Left forelimb (tissue), 1 donor: ENCODE measurements at regions not wholly inside any gene's neighbourhood (a gene's known extent, or its start where the extent isn't known, plus 50 kb on each side); places are given as distances from the start of the nearest gene placed in this dataset.

ENCODE experiments used
- DNase-seq: peaks from one replicate; pipeline ENCODE4 v3.0.0-alpha.2; 2018; ENCODE audit warnings: low spot score

DNA sequence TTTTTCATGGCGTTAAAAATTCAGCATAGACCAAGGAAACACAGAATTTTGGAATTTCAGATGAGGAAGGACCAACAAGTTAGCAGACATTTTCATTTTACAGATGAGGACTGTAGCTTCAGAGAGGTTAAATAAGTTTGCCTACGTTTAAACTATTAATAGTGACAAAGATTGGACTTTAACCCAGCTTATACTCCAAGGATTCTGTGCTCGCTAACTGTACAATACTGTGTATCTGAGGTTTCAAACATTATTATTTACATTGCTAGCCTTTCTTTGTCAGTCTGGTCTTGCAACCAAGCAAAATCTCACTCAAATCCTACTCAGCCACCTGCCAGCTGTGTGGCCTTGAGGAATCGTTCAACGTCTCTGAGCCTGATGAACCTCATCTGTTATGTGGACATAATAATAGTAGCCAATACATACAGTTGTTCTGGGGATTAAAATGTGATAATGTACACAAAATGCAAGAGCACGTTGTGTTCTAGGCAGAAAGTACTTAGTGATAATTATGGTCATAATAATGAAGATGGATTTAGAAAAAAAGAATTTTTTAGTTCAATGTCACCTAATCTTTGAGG lies 462.4 kb upstream of the TRIB2 start:
- DNase-seq = no peak

DNA sequence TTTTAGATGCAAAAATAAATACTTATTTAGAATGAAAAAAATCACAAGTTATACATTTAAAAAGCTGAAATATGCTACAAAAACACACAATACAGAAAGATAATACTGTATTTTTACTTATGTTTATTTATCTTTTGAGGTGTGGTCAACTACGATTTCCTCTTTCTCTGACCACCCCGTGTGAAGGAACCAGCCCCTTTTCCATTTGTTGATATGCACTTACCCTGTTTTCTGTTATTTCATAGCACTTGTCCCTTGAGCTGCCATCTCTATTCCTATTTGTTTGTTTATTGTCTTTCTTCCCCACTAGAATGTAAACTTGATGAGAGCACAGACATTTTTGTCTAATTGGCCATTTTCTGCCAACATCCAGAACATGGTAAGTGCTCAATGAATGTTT lies 460.5 kb upstream of the TRIB2 start:
- no peak for DNase-seq

DNA sequence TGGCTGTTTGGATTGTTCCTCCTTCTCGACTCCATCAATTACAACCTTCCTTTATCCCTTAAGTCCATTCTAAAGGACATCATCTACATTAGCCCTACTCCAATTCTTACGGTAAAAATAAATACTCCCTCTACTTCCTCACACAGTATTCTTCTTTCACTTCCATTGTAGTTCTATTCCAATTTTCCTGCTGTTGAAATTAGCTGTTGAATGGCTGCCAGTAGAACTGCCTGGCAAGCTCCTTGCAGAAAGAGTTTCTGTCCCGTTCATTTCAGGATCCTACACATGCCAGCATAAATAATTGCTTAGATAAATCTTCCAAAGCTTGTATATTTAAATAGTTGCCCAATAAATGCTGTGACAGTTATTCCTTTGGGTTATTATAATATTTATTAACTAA lies 459.3 kb upstream of the TRIB2 start:
- no peak for DNase-seq

DNA sequence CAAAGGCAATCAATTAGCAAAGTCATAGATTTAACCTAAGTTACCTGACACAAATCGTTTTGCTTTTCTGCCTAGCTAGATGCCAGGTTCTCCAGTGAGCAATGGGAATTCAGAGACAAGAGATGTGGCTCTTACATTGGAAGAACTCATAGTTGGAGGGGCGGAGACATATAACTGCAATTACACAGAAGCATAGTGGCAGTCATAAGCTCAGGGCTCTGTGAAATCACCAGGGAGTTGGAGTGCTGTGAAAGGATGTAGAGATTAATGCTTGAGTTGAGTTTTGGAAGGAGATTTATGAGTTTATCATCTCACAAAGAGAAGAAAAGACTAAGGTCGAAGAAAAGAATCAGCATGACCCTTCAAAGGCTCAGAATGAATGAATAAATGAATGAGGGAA lies 457.2 kb upstream of the TRIB2 start:
- DNase-seq = no peak

DNA sequence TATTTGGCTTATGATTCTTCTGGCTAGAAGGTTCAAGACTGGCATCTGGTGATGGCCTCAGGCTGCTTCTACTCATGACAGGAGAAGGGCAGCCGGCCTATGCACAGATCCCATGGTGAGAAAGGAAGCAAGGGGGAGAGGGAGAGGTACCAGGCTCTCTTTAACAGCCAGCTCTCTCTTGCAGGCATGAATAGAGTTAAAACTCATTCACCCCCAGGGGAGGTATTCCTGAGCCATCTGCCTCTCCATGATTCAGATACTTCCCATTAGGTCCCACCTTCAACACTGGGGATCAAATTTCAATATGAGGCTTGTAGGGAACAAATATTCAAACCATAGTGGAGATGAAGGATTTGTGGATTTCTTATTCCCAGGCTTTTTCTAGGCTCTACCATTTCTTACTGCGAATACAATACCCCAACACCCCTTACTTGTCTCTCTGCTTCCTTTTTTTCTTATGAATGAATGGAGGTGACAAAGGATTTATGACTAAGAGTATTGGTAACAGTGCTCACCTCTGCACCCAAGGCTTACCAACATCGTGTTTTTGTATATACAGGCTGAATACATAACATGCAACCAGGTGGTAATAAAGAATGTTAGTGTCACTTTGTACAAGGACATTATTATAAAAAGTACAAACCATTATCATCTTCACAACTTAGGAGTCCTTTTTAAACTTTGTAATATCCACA lies 454.6 kb upstream of the TRIB2 start:
- no peak for DNase-seq

DNA sequence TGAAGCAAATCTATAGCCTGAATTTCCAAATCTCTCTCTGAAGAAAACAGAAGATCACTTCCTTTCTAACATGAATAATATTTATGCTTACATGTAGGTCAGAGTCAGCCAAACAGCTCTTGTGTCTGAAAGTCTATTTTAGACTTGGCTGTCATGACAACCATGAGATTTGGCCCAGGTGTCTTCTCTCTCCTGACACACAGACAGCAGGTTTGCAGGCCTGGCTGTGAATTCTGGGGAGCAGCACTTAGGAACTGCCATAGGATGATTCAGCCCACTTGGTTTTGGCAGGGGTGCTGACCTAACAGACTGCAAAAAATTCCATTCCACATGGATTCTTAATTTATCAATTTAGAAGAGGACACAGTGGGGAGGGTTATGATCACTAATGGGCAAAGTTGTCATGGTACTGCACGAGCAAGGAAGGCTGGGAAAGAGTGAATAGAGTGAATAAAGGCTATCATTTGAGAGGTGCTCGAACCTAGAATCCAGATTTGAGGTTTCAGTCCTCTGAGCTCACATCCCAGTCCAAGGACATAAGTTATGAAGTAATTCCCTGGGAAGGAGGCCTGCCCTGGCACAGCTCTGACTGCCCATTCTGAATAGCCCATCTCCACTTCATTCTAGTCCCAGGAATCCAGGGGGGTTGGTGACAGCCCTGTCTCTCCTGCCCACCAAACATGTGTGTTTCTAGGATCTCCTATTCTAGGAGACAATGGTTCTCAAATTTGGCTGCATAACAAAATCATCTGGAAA lies 453.9 kb upstream of the TRIB2 start:
- no peak for DNase-seq

DNA sequence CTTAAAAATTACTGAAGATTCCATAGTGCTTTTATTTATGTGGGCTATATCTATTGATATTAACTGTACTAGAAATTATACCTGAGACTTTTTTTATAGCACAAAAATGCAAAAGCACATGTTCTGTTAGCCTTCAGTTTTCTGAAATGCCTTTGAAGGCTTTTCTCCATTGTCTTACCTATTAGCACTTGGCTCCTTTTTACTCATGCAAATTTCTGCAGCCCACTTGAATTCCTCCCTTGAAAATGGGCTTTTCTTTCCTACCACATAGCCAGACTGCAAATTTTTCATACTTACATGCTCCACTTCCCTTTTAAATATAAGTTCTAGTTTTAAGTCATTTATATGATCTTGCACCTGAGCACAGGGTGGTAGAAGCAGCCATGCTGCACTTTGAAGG lies 453.0 kb upstream of the TRIB2 start:
- DNase-seq = no peak

DNA sequence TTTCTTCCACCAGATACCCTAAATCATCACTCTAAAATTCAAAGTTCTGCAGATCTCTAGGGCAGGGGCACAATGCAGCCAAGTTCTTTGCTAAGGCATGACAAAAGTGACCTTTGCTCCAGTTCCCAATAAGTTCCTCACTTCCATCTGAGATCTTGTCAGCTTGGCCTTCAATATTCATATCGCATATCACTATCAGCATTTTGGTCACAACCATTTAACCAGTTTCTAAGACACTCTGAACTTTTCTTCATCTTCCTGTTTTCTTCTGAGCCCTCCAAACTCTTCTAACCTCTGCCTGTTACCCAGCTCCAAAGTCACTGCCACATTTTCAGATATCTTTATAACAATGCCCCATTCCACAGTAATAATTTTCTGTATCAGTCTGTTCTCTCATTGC lies 452.6 kb upstream of the TRIB2 start:
- no peak for DNase-seq

DNA sequence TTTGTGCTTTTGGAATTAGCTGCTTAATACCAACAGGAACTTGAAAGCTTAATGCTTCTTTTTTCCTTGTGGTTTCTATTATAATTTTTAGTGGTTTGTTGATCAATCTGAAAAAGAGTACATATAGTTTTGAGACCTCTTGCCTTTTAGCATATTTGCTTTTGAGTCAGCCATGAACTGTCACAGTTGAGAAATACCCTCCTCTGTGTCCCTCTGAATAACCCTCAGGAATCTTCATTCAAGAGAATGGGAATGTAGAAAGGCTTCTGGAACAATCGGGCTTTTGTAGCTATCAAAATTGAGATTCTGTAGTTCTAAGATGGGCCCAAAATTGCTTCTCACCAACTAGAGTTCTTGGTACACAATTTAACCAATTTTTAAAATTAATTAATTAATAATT lies 451.1 kb upstream of the TRIB2 start:
- DNase-seq = no peak

DNA sequence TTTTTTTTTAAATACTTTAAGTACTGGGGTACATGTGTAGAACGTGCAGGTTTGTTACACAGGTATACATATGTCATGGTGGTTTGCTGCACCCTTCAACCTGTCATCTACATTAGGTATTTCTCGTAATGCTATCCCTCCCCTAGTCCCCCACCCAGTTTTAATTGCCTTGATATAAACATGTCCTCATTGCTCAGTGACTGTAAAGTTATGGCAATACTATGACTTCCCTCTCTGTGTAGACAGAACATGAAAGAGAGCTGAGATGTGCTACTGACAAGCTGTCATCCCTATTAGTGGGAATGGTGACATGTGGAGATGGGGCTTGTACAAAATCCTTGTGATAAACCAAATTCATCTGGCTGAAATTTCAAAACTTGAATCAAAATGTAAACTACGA lies 449.7 kb upstream of the TRIB2 start:
- DNase-seq = no peak

DNA sequence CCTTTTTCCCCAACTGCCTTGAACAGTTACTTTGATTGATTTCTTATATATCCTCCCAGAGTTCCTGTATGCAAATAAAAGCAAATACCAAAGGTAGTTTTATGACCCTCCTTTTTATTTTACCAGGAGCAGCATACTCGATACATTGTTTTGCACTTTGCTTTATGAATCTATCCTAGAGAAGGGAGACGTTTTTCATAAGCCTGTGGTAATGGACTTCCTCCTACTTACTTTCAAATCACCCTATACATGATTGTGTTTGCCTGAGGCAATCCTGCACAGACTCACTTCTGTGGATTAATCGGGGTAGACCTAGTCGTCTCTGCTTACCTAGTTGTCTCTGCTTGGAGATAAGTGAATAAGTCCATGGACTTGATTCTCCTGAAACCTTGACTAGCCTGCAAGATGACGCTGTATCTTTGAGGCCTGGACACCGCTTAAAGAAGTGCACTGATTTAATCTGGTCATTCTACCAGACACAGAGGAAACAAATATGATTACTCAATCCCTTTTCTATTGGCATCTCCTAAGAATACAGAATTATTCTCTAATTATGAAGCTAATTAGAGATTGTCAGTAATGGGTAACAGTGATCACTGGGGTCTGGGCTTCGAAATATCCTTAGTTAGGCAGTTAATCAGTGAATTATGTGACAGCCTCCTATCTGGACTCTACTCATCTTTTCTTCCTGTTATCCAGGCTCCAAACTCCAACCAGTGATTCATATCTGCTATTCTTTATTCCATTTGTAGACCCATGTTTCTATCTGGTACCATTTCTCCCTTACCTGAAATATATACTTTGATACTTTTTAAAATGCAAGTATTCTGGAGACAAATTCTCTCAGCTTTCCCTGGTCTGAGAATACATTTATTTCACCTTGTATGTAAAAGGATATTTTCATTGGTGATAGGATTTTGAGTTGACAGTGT lies 447.4 kb upstream of the TRIB2 start:
- no peak for DNase-seq

DNA sequence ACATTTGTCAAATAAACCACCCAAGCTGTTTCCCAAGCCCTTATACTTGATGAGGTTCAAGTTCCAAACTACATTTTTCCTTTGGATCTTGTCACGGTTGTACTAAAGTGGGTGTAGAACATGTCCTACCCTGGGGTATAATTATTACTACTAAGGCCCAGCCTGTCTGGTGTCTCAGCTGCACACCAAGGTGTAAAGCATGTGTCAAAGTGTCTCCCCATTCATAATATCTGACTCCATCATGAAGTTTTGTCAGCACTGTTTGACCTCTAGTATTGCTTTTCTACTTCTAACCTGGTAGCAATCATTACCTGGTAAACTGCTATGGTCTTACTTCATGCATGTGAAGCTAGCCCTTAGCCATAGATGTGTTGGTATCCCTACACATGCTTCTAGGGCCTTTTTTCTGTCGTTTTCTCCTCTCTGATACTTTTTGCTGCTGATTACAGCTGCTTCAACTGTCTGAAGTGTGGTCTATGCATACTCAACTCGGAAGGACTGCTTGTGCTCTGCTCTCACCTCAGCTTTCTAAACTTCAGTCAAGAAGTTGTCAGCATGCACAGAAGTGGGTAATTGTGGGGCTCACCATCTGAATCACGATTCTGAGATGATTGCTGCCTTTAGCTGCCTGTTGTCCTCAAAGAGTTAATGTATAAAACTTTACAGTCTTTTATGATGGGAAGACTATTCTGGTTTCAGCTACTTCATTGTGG lies 445.7 kb upstream of the TRIB2 start:
- no peak for DNase-seq

DNA sequence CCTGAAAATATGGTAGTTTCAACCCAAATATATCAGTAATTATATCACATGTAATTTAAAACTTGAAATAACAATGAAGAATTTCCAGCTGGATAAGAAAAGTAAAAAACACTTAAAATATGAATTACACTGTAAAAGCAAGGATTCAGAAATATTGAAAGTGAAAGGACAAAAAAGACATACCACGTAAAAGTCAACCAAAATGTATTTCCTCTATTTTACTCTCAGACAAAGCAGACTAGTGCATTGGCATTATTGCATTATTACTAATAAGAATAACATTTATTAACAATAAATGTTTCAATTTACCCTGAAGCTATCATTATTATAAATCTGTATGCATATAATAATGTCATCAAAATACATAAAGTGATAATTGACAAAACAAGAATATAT lies 445.1 kb upstream of the TRIB2 start:
- DNase-seq = no peak

DNA sequence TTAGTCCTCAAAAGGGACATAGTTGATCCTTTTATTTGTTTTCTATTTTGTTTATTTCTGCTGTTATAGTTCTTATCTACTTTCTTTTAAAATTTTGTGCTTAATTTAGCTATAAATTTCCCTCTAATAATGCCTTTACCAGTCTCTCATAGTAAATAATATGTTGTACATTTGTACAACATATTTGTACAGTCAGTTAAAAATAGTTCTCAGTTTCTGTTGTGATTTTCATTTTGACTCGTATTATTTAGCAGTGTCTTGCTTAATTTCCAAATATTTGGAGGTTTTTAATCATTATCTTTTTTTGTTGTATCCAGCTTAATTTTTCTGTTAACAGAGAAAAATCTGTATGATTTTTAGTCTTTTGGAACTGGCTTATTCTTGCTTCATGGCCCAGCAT lies 443.6 kb upstream of the TRIB2 start:
- DNase-seq = no peak

DNA sequence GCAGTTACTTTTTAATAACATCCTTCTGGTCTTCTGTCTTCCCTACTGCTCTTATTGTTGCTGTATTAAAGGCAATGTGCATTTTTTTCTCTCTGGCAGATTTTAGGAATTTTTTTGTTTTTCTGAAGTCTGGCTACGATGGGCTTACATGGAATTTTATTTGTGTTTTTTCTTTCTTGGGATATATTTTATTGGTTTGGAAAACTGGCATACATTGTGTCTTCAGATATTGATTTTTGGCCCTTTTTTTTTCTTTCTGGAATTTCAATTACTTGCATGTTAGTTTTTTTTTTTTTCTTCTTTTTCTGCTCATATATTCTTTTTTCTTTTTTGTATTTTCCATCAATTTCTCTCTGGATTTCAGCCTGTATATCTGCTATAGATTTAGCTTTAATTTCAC lies 442.1 kb upstream of the TRIB2 start:
- no peak for DNase-seq

DNA sequence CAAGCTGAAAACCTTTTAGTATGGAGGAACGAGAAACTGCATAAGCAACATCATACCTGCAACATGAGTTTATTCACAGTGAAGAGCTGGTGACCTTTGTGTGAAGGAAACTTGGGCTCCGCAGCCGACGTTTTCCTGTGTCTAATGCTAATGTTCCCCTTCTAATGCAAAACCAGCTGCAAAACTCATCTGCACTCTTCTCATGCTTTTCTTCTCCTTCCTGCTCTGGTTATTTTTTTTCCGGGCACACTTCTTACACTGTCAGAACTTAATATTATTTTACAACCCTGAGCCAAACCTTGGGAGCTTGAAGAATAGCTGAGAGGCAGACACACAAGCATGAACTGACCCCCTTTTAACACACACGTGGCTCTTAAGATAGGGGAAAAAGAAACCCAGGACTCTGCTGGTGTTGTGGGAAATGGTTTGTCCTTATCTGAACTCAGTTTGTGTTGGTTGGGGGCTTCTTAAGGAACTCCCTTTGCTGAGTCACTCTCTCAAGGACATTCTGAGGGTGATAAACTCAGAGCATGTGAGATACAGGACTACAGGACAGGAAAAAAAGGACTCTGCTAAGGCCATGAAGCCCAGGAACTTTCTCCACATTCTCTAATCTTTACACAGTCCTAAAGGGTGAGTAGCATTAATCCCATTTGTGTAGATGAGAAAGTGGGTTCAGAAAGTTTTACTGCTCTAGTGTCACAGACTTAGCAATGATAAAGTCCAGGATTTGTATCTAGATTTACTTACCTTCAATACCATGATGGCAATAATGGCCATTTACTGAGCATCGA lies 439.3 kb upstream of the TRIB2 start:
- DNase-seq = no peak

DNA sequence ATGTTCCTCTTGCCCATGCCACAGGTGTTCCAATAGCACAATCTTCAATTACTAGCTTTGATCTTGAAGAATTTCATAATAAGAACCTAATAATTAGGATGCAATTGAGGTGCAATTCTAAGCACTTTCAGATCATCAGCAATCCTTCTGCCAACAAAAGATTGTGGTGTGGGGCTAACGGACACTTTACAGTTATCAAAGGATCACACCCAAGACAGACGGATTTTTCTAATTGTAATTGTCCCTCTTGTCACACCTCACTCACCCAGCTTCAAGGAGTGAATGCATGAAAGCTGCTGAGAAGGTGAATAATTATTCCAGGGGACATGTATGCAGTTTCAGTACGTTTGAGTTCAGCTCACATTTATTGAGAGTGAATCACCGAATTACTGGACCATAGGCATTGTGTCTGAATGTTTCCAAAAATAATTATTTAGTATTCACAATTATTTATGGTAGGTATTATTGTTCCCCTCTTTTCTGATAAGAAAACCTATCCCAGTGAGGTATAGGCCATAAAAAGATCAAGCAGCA lies 438.5 kb upstream of the TRIB2 start:
- no peak for DNase-seq

DNA sequence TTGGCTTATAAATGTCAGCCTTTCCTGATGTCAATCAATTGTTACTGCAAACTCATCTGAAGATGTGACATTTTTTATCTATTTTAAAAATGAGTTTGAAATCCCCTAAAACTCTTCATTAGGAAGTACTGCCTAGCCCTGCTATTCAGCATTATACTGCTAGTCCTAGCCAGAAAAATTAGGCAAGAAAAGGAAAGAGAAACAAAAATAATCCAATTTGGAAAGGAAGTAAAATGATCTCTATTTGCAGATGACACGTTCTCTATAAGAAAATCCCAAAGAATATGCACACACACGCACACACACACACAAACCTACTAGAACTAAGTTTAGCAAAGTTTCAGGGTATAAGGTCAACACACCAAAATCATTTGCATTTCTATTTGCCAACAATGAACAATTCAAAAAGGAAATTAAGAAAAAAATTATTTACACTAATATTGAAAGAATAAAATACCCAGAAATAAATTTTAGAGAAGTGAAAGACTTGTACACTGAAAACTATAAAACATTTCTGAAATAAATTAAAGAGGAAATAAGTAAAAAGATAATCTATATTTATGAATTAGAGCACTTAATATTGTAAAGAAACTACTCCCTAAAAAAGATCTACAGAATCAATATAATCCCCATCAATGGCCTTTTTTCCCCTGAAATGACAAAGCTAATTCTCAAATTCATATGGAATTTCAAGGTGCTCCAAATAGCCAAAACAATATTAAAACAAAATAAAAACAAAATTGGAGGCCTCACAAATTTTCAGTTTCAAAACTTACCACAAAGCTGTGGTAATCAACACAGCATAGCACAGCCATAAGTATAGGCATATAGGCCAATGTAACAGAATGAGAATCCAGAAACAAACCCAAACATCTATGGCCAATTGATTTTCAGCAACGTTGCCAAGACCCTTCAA lies 433.7 kb upstream of the TRIB2 start:
- no peak for DNase-seq

DNA sequence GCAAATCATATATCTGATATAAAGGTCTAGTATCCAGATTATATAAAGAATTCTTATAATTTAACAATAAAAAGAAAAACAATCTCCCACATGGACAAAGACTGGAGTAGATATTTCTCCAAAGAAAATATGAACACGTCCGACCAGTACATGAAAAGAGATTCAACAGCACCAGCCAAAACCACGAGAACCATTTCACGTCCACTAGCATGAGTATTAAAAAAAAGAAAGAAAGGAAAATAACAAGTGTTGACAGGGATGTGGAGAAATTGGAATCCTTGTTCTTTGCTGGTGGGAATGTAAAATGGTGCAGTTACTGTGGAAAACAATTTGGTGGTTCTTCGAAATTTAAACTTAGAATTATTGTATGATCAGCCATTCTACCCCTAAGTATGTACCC lies 432.7 kb upstream of the TRIB2 start:
- DNase-seq = no peak

DNA sequence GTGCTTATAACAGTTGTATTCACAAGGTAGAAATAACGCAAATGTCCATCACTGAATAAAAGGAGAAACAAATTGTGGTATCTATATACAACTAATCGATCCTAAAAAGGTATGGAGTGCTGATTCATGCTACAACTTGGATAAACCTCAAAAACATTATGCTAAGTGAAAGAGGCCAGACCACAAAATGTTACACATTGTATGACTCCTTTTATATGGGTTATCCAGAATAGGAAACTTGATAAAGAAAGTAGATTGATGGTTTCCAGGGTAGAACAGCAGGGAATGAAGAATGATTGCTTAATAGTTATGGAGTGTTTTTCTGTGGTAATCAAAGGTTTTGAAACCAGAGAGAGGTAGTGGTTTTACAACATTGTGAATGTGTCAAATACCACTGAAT lies 432.2 kb upstream of the TRIB2 start:
- no peak for DNase-seq
